SJCRH30 (cell line): ENCODE measurements at regions not wholly inside any gene's neighbourhood (a gene's known extent, or its start where the extent isn't known, plus 50 kb on each side); places are given as distances from the start of the nearest gene placed in this dataset.

Source experiments
- DNase-seq, 2 experiments: peaks; one replicate each; pipeline ENCODE4 v3.0.0-alpha.2; 2015 to 2020
- H3K27ac ChIP-seq: fragments of 250-450 bp; sonication (Bioruptor Pico); 2 replicates; pipeline ENCODE4 v1.5.1; 2020; ENCODE audit warnings: mild to moderate bottlenecking, moderate library complexity
- H3K27me3 ChIP-seq: fragments of 250-450 bp; sonication (Bioruptor Pico); 2 replicates; pipeline ENCODE4 v1.5.1; 2020; ENCODE audit warnings: mild to moderate bottlenecking, moderate library complexity
- H3K36me3 ChIP-seq: fragments of 250-450 bp; sonication (Bioruptor Pico); 2 replicates; pipeline ENCODE4 v1.5.1; 2020; ENCODE audit warnings: mild to moderate bottlenecking, moderate library complexity
- H3K4me1 ChIP-seq: fragments of 250-450 bp; sonication (Bioruptor Pico); 2 replicates; pipeline ENCODE4 v1.5.1; 2020; ENCODE audit warnings: mild to moderate bottlenecking, moderate library complexity
- H3K4me3 ChIP-seq: fragments of 250-450 bp; sonication (Bioruptor Pico); 2 replicates; pipeline ENCODE4 v1.5.1; 2020; ENCODE audit warnings: mild to moderate bottlenecking, moderate library complexity
- H3K9me3 ChIP-seq: fragments of 250-450 bp; sonication (Bioruptor Pico); replicated peaks from 2 replicates; pipeline ENCODE4 v1.5.1; 2020; ENCODE audit warnings: mild to moderate bottlenecking, moderate library complexity

- H3K27ac ChIP-seq, result no peak overlapping the region
- no peaks in the 10 kb centered on the region for H3K36me3 ChIP-seq
- no peaks in the 10 kb centered on the region; the same call in 1 of the 2 replicates for H3K4me1 ChIP-seq
- no peaks in the 10 kb centered on the region for H3K9me3 ChIP-seq
- no peak overlapping the region for H3K4me3 ChIP-seq
- no peak for DNase-seq
- no peaks in the 10 kb centered on the region for H3K27me3 ChIP-seq
These were observed 167.8 kb downstream of the RAB28 start for GRCh38 chr4:13316354-13316753.

- no peaks in the 10 kb centered on the region for H3K27me3 ChIP-seq
- no peak overlapping the region for H3K27ac ChIP-seq
- no peaks in the 10 kb centered on the region for H3K9me3 ChIP-seq
- DNase-seq, result no peak
- no peaks in the 10 kb centered on the region for H3K36me3 ChIP-seq
- no peak overlapping the region for H3K4me3 ChIP-seq
- H3K4me1 ChIP-seq, result no peaks in the 10 kb centered on the region; the same call in 1 of the 2 replicates
These were observed 170.3 kb downstream of the RAB28 start for GRCh38 chr4:13313856-13314255.

- Histone ChIP-seq H3K36me3 (no peaks in the 10 kb centered on the region), H3K27me3 (no peaks in the 10 kb centered on the region), H3K4me3 (no peak overlapping the region), H3K4me1 (no peaks in the 10 kb centered on the region; the same call in 1 of the 2 replicates), H3K27ac (no peak overlapping the region), H3K9me3 (no peaks in the 10 kb centered on the region)
- DNase-seq, result no peak
These were observed 171.9 kb downstream of the RAB28 start for GRCh38 chr4:13312264-13312663.

- no peaks in the 10 kb centered on the region for H3K36me3 ChIP-seq
- H3K4me3 ChIP-seq, result no peak overlapping the region
- peak in 1 of 2 experiments; percentile 22 for DNase-seq
These were observed 174.4 kb downstream of the RAB28 start for GRCh38 chr4:13309751-13310150.

GRCh38 chr4:13306356-13306755 lies 177.8 kb downstream of the RAB28 start:
- no peak for DNase-seq
- Histone ChIP-seq H3K4me3 (no peak overlapping the region), H3K4me1 (no peaks in the 10 kb centered on the region), H3K9me3 (no peaks in the 10 kb centered on the region), H3K36me3 (no peaks in the 10 kb centered on the region), H3K27me3 (no peaks in the 10 kb centered on the region), H3K27ac (no peak overlapping the region)

More at GRCh38 chr4:13309751-13310150, 174.4 kb downstream of the RAB28 start:
- Histone ChIP-seq H3K4me1 (no peaks in the 10 kb centered on the region; the same call in 1 of the 2 replicates), H3K27ac (no peak overlapping the region), H3K27me3 (no peaks in the 10 kb centered on the region), H3K9me3 (no peaks in the 10 kb centered on the region)

- no peak for DNase-seq
- H3K9me3 ChIP-seq, result no peaks in the 10 kb centered on the region; the same call in 1 of the 2 replicates
- H3K27me3 ChIP-seq, result no peaks in the 10 kb centered on the region
- H3K4me3 ChIP-seq, result no peak overlapping the region
- H3K27ac ChIP-seq, result no peak overlapping the region
- H3K4me1 ChIP-seq, result no peaks in the 10 kb centered on the region
- no peaks in the 10 kb centered on the region for H3K36me3 ChIP-seq
These were observed 181.3 kb downstream of the RAB28 start for GRCh38 chr4:13302876-13303275.

- no peaks in the 10 kb centered on the region for H3K4me1 ChIP-seq
- no peak overlapping the region for H3K4me3 ChIP-seq
- H3K27me3 ChIP-seq, result no peaks in the 10 kb centered on the region
- H3K36me3 ChIP-seq, result no peaks in the 10 kb centered on the region
- DNase-seq, result no peak
- no peak overlapping the region for H3K27ac ChIP-seq
- no peaks in the 10 kb centered on the region; the same call in 1 of the 2 replicates for H3K9me3 ChIP-seq
These were observed 184.8 kb downstream of the RAB28 start for GRCh38 chr4:13299343-13299742.

- no peaks in the 10 kb centered on the region; the same call in 1 of the 2 replicates for H3K9me3 ChIP-seq
- no peaks in the 10 kb centered on the region for H3K4me1 ChIP-seq
- no peaks in the 10 kb centered on the region for H3K27me3 ChIP-seq
- no peak overlapping the region for H3K27ac ChIP-seq
- H3K36me3 ChIP-seq, result no peaks in the 10 kb centered on the region
- DNase-seq, result no peak
- no peak overlapping the region for H3K4me3 ChIP-seq
These were observed 185.5 kb downstream of the RAB28 start for GRCh38 chr4:13298655-13299054.

GRCh38 chr4:13296986-13297385 lies 187.2 kb downstream of the RAB28 start:
- no peaks in the 10 kb centered on the region for H3K36me3 ChIP-seq
- no peak overlapping the region for H3K27ac ChIP-seq
- no peak for DNase-seq
- no peaks in the 10 kb centered on the region; the same call in 1 of the 2 replicates for H3K9me3 ChIP-seq
- H3K4me1 ChIP-seq, result no peaks in the 10 kb centered on the region
- no peaks in the 10 kb centered on the region for H3K27me3 ChIP-seq
- no peak overlapping the region for H3K4me3 ChIP-seq

GRCh38 chr4:13294961-13295605 lies 189.1 kb downstream of the RAB28 start:
- Histone ChIP-seq H3K9me3 (no peaks in the 10 kb centered on the region), H3K36me3 (no peaks in the 10 kb centered on the region), H3K4me1 (no peaks in the 10 kb centered on the region), H3K27ac (no peak overlapping the region), H3K4me3 (no peak overlapping the region), H3K27me3 (no peaks in the 10 kb centered on the region)
- DNase-seq, result no peak

GRCh38 chr4:13292372-13292771 lies 191.8 kb downstream of the RAB28 start:
- no peak overlapping the region for H3K4me3 ChIP-seq
- no peaks in the 10 kb centered on the region for H3K9me3 ChIP-seq
- no peaks in the 10 kb centered on the region for H3K36me3 ChIP-seq
- DNase-seq, result no peak
- H3K27me3 ChIP-seq, result no peaks in the 10 kb centered on the region
- H3K27ac ChIP-seq, result no peak overlapping the region
- H3K4me1 ChIP-seq, result no peaks in the 10 kb centered on the region

- no peak for DNase-seq
- Histone ChIP-seq H3K27ac (no peak overlapping the region), H3K36me3 (no peaks in the 10 kb centered on the region), H3K4me1 (no peaks in the 10 kb centered on the region), H3K4me3 (no peak overlapping the region), H3K27me3 (no peaks in the 10 kb centered on the region), H3K9me3 (no peaks in the 10 kb centered on the region)
These were observed 194.7 kb downstream of the RAB28 start for GRCh38 chr4:13289391-13289790.

- Histone ChIP-seq H3K36me3 (no peaks in the 10 kb centered on the region), H3K4me3 (no peak overlapping the region), H3K4me1 (no peaks in the 10 kb centered on the region), H3K27ac (no peak overlapping the region), H3K9me3 (no peaks in the 10 kb centered on the region), H3K27me3 (no peaks in the 10 kb centered on the region)
- no peak for DNase-seq
These were observed 198.8 kb downstream of the RAB28 start for GRCh38 chr4:13285336-13285735.

GRCh38 chr4:13284932-13285331 lies 199.2 kb downstream of the RAB28 start:
- no peak overlapping the region for H3K4me3 ChIP-seq
- no peak for DNase-seq
- H3K36me3 ChIP-seq, result no peaks in the 10 kb centered on the region
- no peak overlapping the region for H3K27ac ChIP-seq
- H3K9me3 ChIP-seq, result no peaks in the 10 kb centered on the region
- no peaks in the 10 kb centered on the region for H3K27me3 ChIP-seq
- H3K4me1 ChIP-seq, result no peaks in the 10 kb centered on the region

GRCh38 chr4:13276357-13276756 lies 207.8 kb downstream of the RAB28 start:
- Histone ChIP-seq H3K4me1 (no peaks in the 10 kb centered on the region), H3K36me3 (no peaks in the 10 kb centered on the region), H3K27me3 (no peaks in the 10 kb centered on the region)

GRCh38 chr4:13268703-13269102 lies 215.4 kb downstream of the RAB28 start:
- no peak for DNase-seq
- Histone ChIP-seq H3K27me3 (no peaks in the 10 kb centered on the region), H3K4me1 (no peaks in the 10 kb centered on the region), H3K9me3 (0 out of 2 replicates have a peak, but pooled peaks cover 3% of the 10 kb centered on the region), H3K36me3 (no peaks in the 10 kb centered on the region), H3K27ac (no peak overlapping the region), H3K4me3 (no peak overlapping the region)

More at GRCh38 chr4:13276357-13276756, 207.8 kb downstream of the RAB28 start:
- DNase-seq, result no peak
- Histone ChIP-seq H3K9me3 (0 out of 2 replicates have a peak, but pooled peaks cover 3% of the 10 kb centered on the region), H3K27ac (no peak overlapping the region), H3K4me3 (no peak overlapping the region)
